Brain microvascular endothelial cell (primary cell): ENCODE measurements at regions not wholly inside any gene's neighbourhood (a gene's known extent, or its start where the extent isn't known, plus 50 kb on each side); places are given as distances from the start of the nearest gene placed in this dataset.

Experiments
- DNase-seq: peaks from one replicate; pipeline ENCODE4 v3.0.0-alpha.2; 2020
- H3K27ac ChIP-seq: fragments of 250-450 bp; sonication (Bioruptor Pico); 2 replicates; pipeline ENCODE4 v1.5.1; 2020; ENCODE audit warnings: mild to moderate bottlenecking, moderate library complexity
- H3K27me3 ChIP-seq: fragments of 250-450 bp; sonication (Bioruptor Pico); replicated peaks from 2 replicates; pipeline ENCODE4 v1.5.1; 2020; ENCODE audit warnings: mild to moderate bottlenecking
- H3K36me3 ChIP-seq: fragments of 250-450 bp; sonication (Bioruptor Pico); replicated peaks from 2 replicates; pipeline ENCODE4 v1.5.1; 2020; ENCODE audit warnings: mild to moderate bottlenecking
- H3K4me3 ChIP-seq: 2 replicates; pipeline ENCODE4 v1.5.1; 2011; ENCODE audit warnings: low read depth, mild to moderate bottlenecking, control low read depth, low read length, moderate library complexity
- CTCF ChIP-seq: IDR thresholded peaks from 2 replicates; pipeline ENCODE4 v1.5.1; 2011; ENCODE audit warnings: low read depth, mild to moderate bottlenecking, moderate library complexity, low read length, control low read depth, inconsistent platforms; ENCODE audit errors: missing control alignments
- in situ Hi-C: cut with HindIII; loops from 2 replicates; pipeline ENCODE4 v1.10.0; 2017; ENCODE audit warnings: low sequenced_read_pairs, low pct_ligation_motif_present

- Histone ChIP-seq H3K27ac (no peak overlapping the region), H3K4me3 (no peak overlapping the region), H3K36me3 (no peaks in the 10 kb centered on the region), H3K27me3 (peaks cover 2% of the 10 kb centered on the region)
- in situ Hi-C loops = no loop called here
- DNase-seq = no peak
- TF ChIP-seq CTCF = no peak
Observed at GRCh38 chr20:56820984-56821383, 191.9 kb downstream of the TFAP2C start.

- H3K36me3 ChIP-seq = no peaks in the 10 kb centered on the region
- H3K27ac ChIP-seq = no peak overlapping the region
- H3K4me3 ChIP-seq = no peak overlapping the region
- in situ Hi-C loops = no loop called here
- no peak for TF ChIP-seq CTCF
- peaks cover 17% of the 10 kb centered on the region for H3K27me3 ChIP-seq
- DNase-seq = no peak
Observed at GRCh38 chr20:56826306-56826704, 197.2 kb downstream of the TFAP2C start.

- Histone ChIP-seq H3K27ac (no peak overlapping the region), H3K36me3 (no peaks in the 10 kb centered on the region), H3K27me3 (peaks cover 17% of the 10 kb centered on the region), H3K4me3 (no peak overlapping the region)
- no peak for TF ChIP-seq CTCF
- in situ Hi-C loops = no loop called here
- DNase-seq = peak; percentile 12
Observed at GRCh38 chr20:56826705-56827665, 197.9 kb downstream of the TFAP2C start.

GRCh38 chr20:56827763-56828162 lies 198.7 kb downstream of the TFAP2C start:
- H3K36me3 ChIP-seq = no peaks in the 10 kb centered on the region
- in situ Hi-C loops = no loop called here
- no peak for DNase-seq
- peaks cover 17% of the 10 kb centered on the region for H3K27me3 ChIP-seq
- H3K4me3 ChIP-seq = no peak overlapping the region
- H3K27ac ChIP-seq = no peak overlapping the region
- no peak for TF ChIP-seq CTCF

- Histone ChIP-seq H3K4me3 (no peak overlapping the region), H3K27ac (no peak overlapping the region), H3K36me3 (no peaks in the 10 kb centered on the region), H3K27me3 (peaks cover 17% of the 10 kb centered on the region)
- in situ Hi-C loops = no loop called here
- DNase-seq = no peak
- TF ChIP-seq CTCF = no peak
Observed at GRCh38 chr20:56828402-56828801, 199.3 kb downstream of the TFAP2C start.
